Activated CD4-positive, alpha-beta T cell treated with anti-CD3 and anti-CD28 coated beads, Interleukin-2, Interleukin-6, amounts not matched to agents 100 ng/mL and 50 ng/mL, durations not matched to agents 16 hours and 8 hours (primary cell): ENCODE measurements at regions not wholly inside any gene's neighbourhood (a gene's known extent, or its start where the extent isn't known, plus 50 kb on each side); places are given as distances from the start of the nearest gene placed in this dataset.

Experiments used
- DNase-seq: peaks from one replicate; pipeline ENCODE4 v3.0.0-alpha.2; 2020

GRCh38 chr7:47636081-47636432, 54.1 kb upstream of the TNS3 start:
- no peak for DNase-seq

DNA sequence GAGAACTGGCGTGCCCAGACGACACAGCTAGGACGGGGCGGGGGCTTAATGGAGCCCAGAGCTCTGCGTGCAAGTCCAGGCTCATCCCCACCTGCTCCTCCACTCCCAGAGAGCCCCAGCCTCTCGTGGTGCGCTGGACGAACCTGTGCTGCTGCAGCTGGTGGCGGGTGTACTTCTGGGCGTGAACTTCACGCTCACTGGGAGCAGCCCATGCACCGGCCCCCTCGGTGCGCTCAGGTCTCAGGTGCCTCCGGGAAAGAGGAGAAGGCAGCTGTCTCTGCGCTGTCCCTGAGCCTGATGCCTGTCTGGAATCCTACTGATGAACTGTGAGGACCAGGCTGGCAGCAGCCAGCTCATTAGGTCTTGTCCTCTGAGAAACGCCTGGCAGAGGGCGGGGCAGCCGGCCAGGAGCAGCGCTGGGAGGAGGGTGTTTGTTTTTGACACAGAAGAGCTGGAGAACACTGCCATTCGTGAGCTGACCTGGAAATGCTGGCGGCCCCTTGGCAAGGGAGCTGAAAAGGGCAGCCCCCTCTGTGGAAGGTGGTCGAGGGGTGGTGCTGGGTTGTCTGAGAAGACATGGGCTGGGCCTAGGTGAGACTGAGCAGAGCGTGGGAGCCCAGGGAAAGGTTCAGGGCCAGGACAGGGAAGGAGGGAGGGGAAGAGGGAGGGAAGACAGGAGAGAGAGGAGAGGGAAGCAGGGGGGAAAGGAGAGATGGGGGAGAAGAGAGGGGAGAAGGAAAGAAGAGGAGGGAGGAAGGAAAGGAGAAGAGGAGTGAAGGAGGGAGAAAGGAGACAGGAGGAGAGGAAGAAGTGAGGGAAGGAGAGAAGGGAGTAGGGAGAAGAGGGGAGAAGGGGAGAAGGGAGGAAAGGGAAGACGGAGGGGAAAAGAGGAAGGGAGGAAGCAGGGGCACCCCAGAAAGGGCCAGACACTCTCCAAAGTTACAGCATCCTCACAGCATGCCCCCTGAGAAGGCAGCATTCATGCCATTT, 53.5 kb upstream of the TNS3 start:
- DNase-seq, result no peak

DNA sequence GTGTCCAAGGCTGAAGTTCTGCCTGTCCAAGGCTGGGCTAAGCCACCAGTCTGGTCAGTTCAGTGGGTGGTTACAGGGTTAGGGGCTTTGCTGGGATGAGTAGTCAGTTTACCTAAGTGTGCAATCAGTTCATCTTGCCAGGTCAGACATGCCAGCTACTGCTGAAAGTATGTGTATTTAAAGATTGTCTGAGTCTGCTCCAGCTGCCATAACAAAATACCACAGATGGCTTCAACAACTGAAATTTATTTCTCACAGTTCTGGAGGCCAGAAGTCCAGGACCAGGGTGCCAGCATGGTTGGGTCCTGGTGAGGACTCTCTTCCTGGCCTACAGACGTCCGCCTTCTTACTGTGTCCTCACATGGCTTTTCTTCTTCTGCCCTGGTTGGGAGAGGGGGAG, 52.4 kb upstream of the TNS3 start:
- DNase-seq, result no peak

GRCh38 chr7:47633134-47633533, 51.2 kb upstream of the TNS3 start:
- DNase-seq, result no peak
